Keratinocyte (primary cell): ENCODE measurements at regions not wholly inside any gene's neighbourhood (a gene's known extent, or its start where the extent isn't known, plus 50 kb on each side); places are given as distances from the start of the nearest gene placed in this dataset.

Source experiments
- DNase-seq: peaks from one replicate; pipeline ENCODE4 v3.0.0-alpha.2; 2011; ENCODE audit warnings: low read depth, missing footprints, low spot score
- FAIRE-seq: peaks from 2 replicates; lab custom pipeline; 2011; peaks lifted over from hg19 to GRCh38; lab: Jason Lieb, UNC
- H2AFZ ChIP-seq: 2 replicates; pipeline ENCODE4 v1.6.0; 2012; ENCODE audit warnings: low read length, control low read depth, inconsistent platforms; ENCODE audit not compliant: control insufficient read depth
- H3K27ac ChIP-seq: 2 replicates; pipeline ENCODE4 v1.5.1; 2011; ENCODE audit warnings: low read length; ENCODE audit not compliant: control insufficient read depth, insufficient read depth
- H3K27me3 ChIP-seq: 3 replicates; pipeline ENCODE4 v1.6.0; 2011; ENCODE audit warnings: low read length; ENCODE audit not compliant: control insufficient read depth, insufficient read depth; ENCODE audit errors: extremely low read depth
- H3K36me3 ChIP-seq, 2 experiments: 2 replicates in 1 of 2; 3 replicates in 1 of 2; pipeline ENCODE4 v1.5.1; 2011; ENCODE audit warnings: low read length in 2 of 2, mild to moderate bottlenecking in 1 of 2; ENCODE audit not compliant: control insufficient read depth in 2 of 2, insufficient read depth in 2 of 2; ENCODE audit errors: extremely low read depth in 1 of 2
- H3K4me1 ChIP-seq: 3 replicates; pipeline ENCODE4 v1.5.1; 2011; ENCODE audit warnings: low read length; ENCODE audit not compliant: control insufficient read depth, insufficient read depth; ENCODE audit errors: extremely low read depth
- H3K4me2 ChIP-seq: 3 replicates; pipeline ENCODE4 v1.6.0; 2011; ENCODE audit warnings: low read depth, low read length; ENCODE audit not compliant: control insufficient read depth, insufficient read depth; ENCODE audit errors: extremely low read depth
- H3K4me3 ChIP-seq, 3 experiments: fragments of 200-600 bp in 1 of 3; sonication (generic) in 1 of 3; 2 replicates in 2 of 3; 3 replicates in 1 of 3; pipeline ENCODE4 v1.5.1; 2011 to 2016; ENCODE audit warnings: low read length in 3 of 3, mild to moderate bottlenecking in 3 of 3, control low read depth in 2 of 3, inconsistent platforms in 1 of 3, low read depth in 1 of 3, mixed read lengths in 1 of 3, mixed run types in 1 of 3, moderate library complexity in 1 of 3; ENCODE audit not compliant: control insufficient read depth in 2 of 3, insufficient read depth in 2 of 3; ENCODE audit errors: extremely low read depth in 1 of 3
- H3K79me2 ChIP-seq: 2 replicates; pipeline ENCODE4 v1.6.0; 2012; ENCODE audit warnings: low read length; ENCODE audit not compliant: control insufficient read depth, insufficient read depth
- H3K9ac ChIP-seq: 3 replicates; pipeline ENCODE4 v1.6.0; 2011; ENCODE audit warnings: low read length; ENCODE audit not compliant: control insufficient read depth, insufficient read depth; ENCODE audit errors: extremely low read depth
- H3K9me1 ChIP-seq: 3 replicates; pipeline ENCODE4 v1.6.0; 2011; ENCODE audit warnings: low read length; ENCODE audit not compliant: control insufficient read depth, insufficient read depth; ENCODE audit errors: extremely low read depth
- H3K9me3 ChIP-seq: 2 replicates; pipeline ENCODE4 v1.5.1; 2012; ENCODE audit warnings: low read depth, low read length; ENCODE audit not compliant: control insufficient read depth
- H4K20me1 ChIP-seq: 3 replicates; pipeline ENCODE4 v1.6.0; 2011; ENCODE audit warnings: low read length; ENCODE audit not compliant: control insufficient read depth, insufficient read depth; ENCODE audit errors: extremely low read depth
- EZH2 ChIP-seq: IDR thresholded peaks from one replicate; pipeline ENCODE4 v1.6.1; 2012; ENCODE audit warnings: inconsistent platforms, mild to moderate bottlenecking, low read length, moderate library complexity
- dilution Hi-C: fragments of 300-500 bp; cut with MboI; formaldehyde crosslinking; loops from one replicate; pipeline ENCODE4 v1.7.0; 2020; ENCODE audit warnings: low sequenced_read_pairs; ENCODE audit not compliant: extremely low pct_ligation_motif_present
- TF ChIP-seq, protein P1 (sequence below), 3 experiments: IDR thresholded peaks in 1 of 3; conservative IDR thresholded peaks in 1 of 3; optimal IDR thresholded peaks in 1 of 3; 2 replicates in 2 of 3; 3 replicates in 1 of 3; pipeline versions ENCODE3 to v1.5.1; 2011; ENCODE audit warnings: low read length in 3 of 3, mild to moderate bottlenecking in 3 of 3, moderate library complexity in 2 of 3, control low read depth in 1 of 3, inconsistent platforms in 1 of 3; ENCODE audit not compliant: insufficient read depth in 2 of 3; ENCODE audit errors: extremely low read depth in 1 of 3

DNA sequence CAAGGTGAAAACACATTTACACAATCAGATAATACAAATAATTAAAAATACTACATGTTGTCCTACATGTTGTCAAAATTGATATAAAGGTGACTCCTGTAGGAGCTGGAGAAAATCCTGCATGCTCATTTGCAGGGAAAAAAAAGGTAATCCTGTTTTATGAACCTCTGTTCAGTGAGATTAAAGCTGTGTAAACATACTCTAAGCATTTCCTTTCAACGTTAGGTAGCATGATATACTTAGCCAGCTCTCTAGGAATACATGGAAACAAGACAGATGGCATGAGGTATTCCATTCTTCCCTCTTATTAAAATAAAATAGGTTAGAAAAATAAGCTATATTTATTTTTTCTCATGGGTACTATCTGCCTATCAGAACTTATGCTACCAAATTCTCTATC, 635.7 kb upstream of the FLRT2 start:
- no peaks in the 10 kb centered on the region for H3K36me3 ChIP-seq
- DNase-seq (no peak), FAIRE-seq (no peak)
- H3K27me3 ChIP-seq: no peaks in the 10 kb centered on the region
- no peak overlapping the region for H3K4me3 ChIP-seq
- H3K4me2 ChIP-seq: no peak overlapping the region
- H4K20me1 ChIP-seq: no peaks in the 10 kb centered on the region
- no peaks in the 10 kb centered on the region for H3K9me3 ChIP-seq
- H2AFZ ChIP-seq: no peak overlapping the region
- no peaks in the 10 kb centered on the region for H3K79me2 ChIP-seq
- H3K9ac ChIP-seq: no peak overlapping the region
- no peaks in the 10 kb centered on the region for H3K9me1 ChIP-seq
- TF ChIP-seq, protein P1, sequence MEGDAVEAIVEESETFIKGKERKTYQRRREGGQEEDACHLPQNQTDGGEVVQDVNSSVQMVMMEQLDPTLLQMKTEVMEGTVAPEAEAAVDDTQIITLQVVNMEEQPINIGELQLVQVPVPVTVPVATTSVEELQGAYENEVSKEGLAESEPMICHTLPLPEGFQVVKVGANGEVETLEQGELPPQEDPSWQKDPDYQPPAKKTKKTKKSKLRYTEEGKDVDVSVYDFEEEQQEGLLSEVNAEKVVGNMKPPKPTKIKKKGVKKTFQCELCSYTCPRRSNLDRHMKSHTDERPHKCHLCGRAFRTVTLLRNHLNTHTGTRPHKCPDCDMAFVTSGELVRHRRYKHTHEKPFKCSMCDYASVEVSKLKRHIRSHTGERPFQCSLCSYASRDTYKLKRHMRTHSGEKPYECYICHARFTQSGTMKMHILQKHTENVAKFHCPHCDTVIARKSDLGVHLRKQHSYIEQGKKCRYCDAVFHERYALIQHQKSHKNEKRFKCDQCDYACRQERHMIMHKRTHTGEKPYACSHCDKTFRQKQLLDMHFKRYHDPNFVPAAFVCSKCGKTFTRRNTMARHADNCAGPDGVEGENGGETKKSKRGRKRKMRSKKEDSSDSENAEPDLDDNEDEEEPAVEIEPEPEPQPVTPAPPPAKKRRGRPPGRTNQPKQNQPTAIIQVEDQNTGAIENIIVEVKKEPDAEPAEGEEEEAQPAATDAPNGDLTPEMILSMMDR (optimal IDR thresholded peaks at IDR 0.05 in 1 of 3, IDR thresholded peaks at IDR 0.05 in 1 of 3, conservative IDR thresholded peaks at IDR 0.05 in 1 of 3; ENCODE audit: extremely low read depth in 1 of 3, insufficient read depth in 2 of 3, low read length in 3 of 3): no peak
- no peak for TF ChIP-seq EZH2
- H3K4me1 ChIP-seq: no peaks in the 10 kb centered on the region
- H3K27ac ChIP-seq: no peak overlapping the region
- dilution Hi-C loops: no loop called here

DNA sequence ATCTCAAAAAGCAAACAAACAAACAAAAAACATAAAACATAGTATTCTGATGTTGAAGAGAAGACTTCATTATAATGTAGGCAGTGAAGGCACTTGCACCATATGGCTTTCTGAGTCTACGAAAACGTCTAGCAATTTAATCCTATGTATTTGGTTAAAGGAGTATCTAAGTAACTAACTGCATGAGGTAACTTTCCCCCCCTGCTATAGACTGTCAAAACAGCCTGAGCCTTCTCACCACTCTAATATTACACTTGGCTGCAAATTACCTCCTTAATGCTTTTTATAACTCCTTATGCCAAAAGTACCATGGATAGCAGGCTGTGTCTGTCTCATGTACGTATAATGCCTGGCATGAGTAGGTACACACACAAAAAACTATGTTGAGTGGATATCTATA, 607.6 kb upstream of the FLRT2 start:
- no peaks in the 10 kb centered on the region for H3K79me2 ChIP-seq
- no peaks in the 10 kb centered on the region for H3K9me1 ChIP-seq
- dilution Hi-C loops: no loop called here
- H3K27ac ChIP-seq: no peak overlapping the region
- H3K36me3 ChIP-seq: no peaks in the 10 kb centered on the region
- H4K20me1 ChIP-seq: no peaks in the 10 kb centered on the region
- H3K9me3 ChIP-seq: no peaks in the 10 kb centered on the region
- no peak overlapping the region for H3K4me2 ChIP-seq
- H3K27me3 ChIP-seq: no peaks in the 10 kb centered on the region
- no peak overlapping the region for H3K9ac ChIP-seq
- DNase-seq (no peak), FAIRE-seq (no peak)
- H3K4me3 ChIP-seq: no peak overlapping the region
- TF ChIP-seq, protein P1 (optimal IDR thresholded peaks at IDR 0.05 in 1 of 3, IDR thresholded peaks at IDR 0.05 in 1 of 3, conservative IDR thresholded peaks at IDR 0.05 in 1 of 3; ENCODE audit: extremely low read depth in 1 of 3, insufficient read depth in 2 of 3, low read length in 3 of 3): no peak
- TF ChIP-seq EZH2: no peak
- H3K4me1 ChIP-seq: no peaks in the 10 kb centered on the region
- no peak overlapping the region for H2AFZ ChIP-seq
